ENCODE measurements at regions not wholly inside any gene's neighbourhood (a gene's known extent, or its start where the extent isn't known, plus 50 kb on each side); places are given as distances from the start of the nearest gene placed in this dataset.

GRCh38 chr4:115841871-115842270 is 728.5 kb upstream of the NDST4 start:
- H3K4me3 ChIP-seq: no peak overlapping the region
- H3K9me3 ChIP-seq (replicated peaks): peaks cover 43% of the 10 kb centered on the region
- no peaks in the 10 kb centered on the region for H3K36me3 ChIP-seq
- H3K27me3 ChIP-seq (ENCODE audit: low read depth): no peaks in the 10 kb centered on the region
- TF ChIP-seq CTCF (IDR thresholded peaks at IDR 0.05; ENCODE audit: borderline replicate concordance): no peak
- DNase-seq: no peak
- no peaks in the 10 kb centered on the region for H3K4me1 ChIP-seq
- intact Hi-C loops (cut with micrococcal nuclease): no loop called here
- no peak overlapping the region for H3K27ac ChIP-seq (replicated peaks)

- Histone ChIP-seq H3K9me3 (replicated peaks) (peaks cover 46% of the 10 kb centered on the region), H3K27me3 (ENCODE audit: low read depth) (no peaks in the 10 kb centered on the region), H3K4me3 (no peak overlapping the region), H3K36me3 (no peaks in the 10 kb centered on the region), H3K4me1 (no peaks in the 10 kb centered on the region), H3K27ac (replicated peaks) (no peak overlapping the region)
- no peak for DNase-seq
- intact Hi-C loops (cut with micrococcal nuclease): no loop called here
- TF ChIP-seq CTCF (IDR thresholded peaks at IDR 0.05; ENCODE audit: borderline replicate concordance): no peak
Observed at GRCh38 chr4:115834441-115834840, 721.0 kb upstream of the NDST4 start.

- Histone ChIP-seq H3K9me3 (replicated peaks) (peaks cover 20% of the 10 kb centered on the region), H3K27me3 (ENCODE audit: low read depth) (no peaks in the 10 kb centered on the region), H3K4me3 (no peak overlapping the region), H3K4me1 (no peaks in the 10 kb centered on the region), H3K27ac (replicated peaks) (no peak overlapping the region), H3K36me3 (no peaks in the 10 kb centered on the region)
- no peak for TF ChIP-seq CTCF (IDR thresholded peaks at IDR 0.05; ENCODE audit: borderline replicate concordance)
- intact Hi-C loops (cut with micrococcal nuclease): no loop called here
- DNase-seq: no peak
Observed at GRCh38 chr4:115824630-115825029, 711.2 kb upstream of the NDST4 start.

- DNase-seq: no peak
- no peak for TF ChIP-seq CTCF (IDR thresholded peaks at IDR 0.05; ENCODE audit: borderline replicate concordance)
- intact Hi-C loops (cut with micrococcal nuclease): no loop called here
Observed at GRCh38 chr4:115803825-115804224, 690.4 kb upstream of the NDST4 start.

GRCh38 chr4:115790812-115791211 is 677.4 kb upstream of the NDST4 start:
- intact Hi-C loops (cut with micrococcal nuclease): no loop called here
- no peaks in the 10 kb centered on the region for H3K27me3 ChIP-seq (ENCODE audit: low read depth)
- TF ChIP-seq CTCF (IDR thresholded peaks at IDR 0.05; ENCODE audit: borderline replicate concordance): no peak

More at GRCh38 chr4:115803825-115804224, 690.4 kb upstream of the NDST4 start:
- Histone ChIP-seq H3K4me3 (no peak overlapping the region), H3K9me3 (replicated peaks) (peaks cover 16% of the 10 kb centered on the region), H3K27ac (replicated peaks) (no peak overlapping the region), H3K4me1 (no peaks in the 10 kb centered on the region), H3K36me3 (no peaks in the 10 kb centered on the region), H3K27me3 (ENCODE audit: low read depth) (no peaks in the 10 kb centered on the region)

More at GRCh38 chr4:115790812-115791211, 677.4 kb upstream of the NDST4 start:
- Histone ChIP-seq H3K4me1 (no peaks in the 10 kb centered on the region), H3K4me3 (no peak overlapping the region), H3K9me3 (replicated peaks) (peaks cover 17% of the 10 kb centered on the region), H3K27ac (replicated peaks) (no peak overlapping the region), H3K36me3 (no peaks in the 10 kb centered on the region)
- DNase-seq: no peak

All from left ventricle myocardium inferior (tissue), 1 donor.